ENCODE measurements at regions not wholly inside any gene's neighbourhood (a gene's known extent, or its start where the extent isn't known, plus 50 kb on each side); places are given as distances from the start of the nearest gene placed in this dataset.

DNA sequence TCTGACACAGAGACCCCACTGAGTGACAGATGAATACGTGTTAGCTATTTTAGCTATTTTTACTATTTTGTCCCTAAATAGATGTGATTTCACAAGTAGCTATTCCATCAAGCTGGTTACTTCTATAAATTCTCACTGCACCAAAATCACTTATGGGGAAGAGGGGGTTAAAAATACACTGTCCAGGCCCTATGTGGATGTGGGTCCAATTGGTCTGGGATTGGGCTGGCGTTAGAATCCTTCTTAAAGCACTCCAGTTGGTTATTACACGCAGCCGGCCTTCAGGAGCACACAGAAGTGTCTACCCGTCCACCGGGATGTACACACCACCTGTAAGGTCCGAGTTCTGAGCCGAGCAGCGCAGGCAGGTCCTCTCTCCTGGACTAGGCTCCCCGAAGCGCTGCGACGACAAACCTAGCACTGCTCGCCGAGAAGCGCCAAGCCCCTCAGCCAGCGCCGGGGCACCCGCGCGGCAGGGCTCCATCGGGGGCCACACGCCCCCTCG, 222.3 kb upstream of the MKLN1 start:
- TF ChIP-seq ZNF624 (tag by site-specific recombination; IDR thresholded peaks at IDR 0.05) (no peak), KLF8 (tag by site-specific recombination; IDR thresholded peaks at IDR 0.05) (no peak), ZNF473 (tag by site-specific recombination; IDR thresholded peaks at IDR 0.05) (no peak), KLF10 (tag by site-specific recombination; IDR thresholded peaks at IDR 0.05) (no peak), ZNF707 (tag by site-specific recombination; IDR thresholded peaks at IDR 0.05) (no peak), ZXDB (tag by site-specific recombination; IDR thresholded peaks at IDR 0.05) (no peak), ZNF76 (tag by site-specific recombination; IDR thresholded peaks at IDR 0.05; ENCODE audit: borderline replicate concordance, low read depth) (no peak), GLIS2 (tag by site-specific recombination; IDR thresholded peaks at IDR 0.05) (peak; percentile 35; the same call in 1 of the 2 replicates), ZNF664 (tag by site-specific recombination; IDR thresholded peaks at IDR 0.05) (no peak), ZEB2 (tag by site-specific recombination; IDR thresholded peaks at IDR 0.05) (peak; percentile 38; the same call in 1 of the 2 replicates), SCRT2 (tag by site-specific recombination; IDR thresholded peaks at IDR 0.05) (peak; percentile 62), ZNF274 (IDR thresholded peaks at IDR 0.05; ENCODE audit: low read length) (no peak), ZNF274 (tag by site-specific recombination; IDR thresholded peaks at IDR 0.05; ENCODE audit: borderline replicate concordance) (no peak), ZNF600 (tag by site-specific recombination; IDR thresholded peaks at IDR 0.05) (0 out of 2 replicates have a peak, but pooled peaks have one; percentile 22), ZBTB8A (tag by site-specific recombination; IDR thresholded peaks at IDR 0.05) (peak; percentile 74), ZFP37 (tag by site-specific recombination; IDR thresholded peaks at IDR 0.05) (no peak), ZIC2 (tag by site-specific recombination; IDR thresholded peaks at IDR 0.05) (peak; percentile 44), ZNF341 (tag by site-specific recombination; IDR thresholded peaks at IDR 0.05; ENCODE audit: low read depth) (peak; percentile 33; the same call in 1 of the 2 replicates), ZNF521 (tag by site-specific recombination; IDR thresholded peaks at IDR 0.05) (no peak), ZNF658 (tag by site-specific recombination; IDR thresholded peaks at IDR 0.05) (no peak), SCRT1 (tag by site-specific recombination; IDR thresholded peaks at IDR 0.05; ENCODE audit: borderline replicate concordance) (no peak), ZNF747 (tag by site-specific recombination; IDR thresholded peaks at IDR 0.05) (no peak), ZNF394 (tag by site-specific recombination; IDR thresholded peaks at IDR 0.05; ENCODE audit: borderline replicate concordance) (no peak), ZNF549 (tag by site-specific recombination; IDR thresholded peaks at IDR 0.05) (no peak)
- TF ChIP-seq, protein P1, sequence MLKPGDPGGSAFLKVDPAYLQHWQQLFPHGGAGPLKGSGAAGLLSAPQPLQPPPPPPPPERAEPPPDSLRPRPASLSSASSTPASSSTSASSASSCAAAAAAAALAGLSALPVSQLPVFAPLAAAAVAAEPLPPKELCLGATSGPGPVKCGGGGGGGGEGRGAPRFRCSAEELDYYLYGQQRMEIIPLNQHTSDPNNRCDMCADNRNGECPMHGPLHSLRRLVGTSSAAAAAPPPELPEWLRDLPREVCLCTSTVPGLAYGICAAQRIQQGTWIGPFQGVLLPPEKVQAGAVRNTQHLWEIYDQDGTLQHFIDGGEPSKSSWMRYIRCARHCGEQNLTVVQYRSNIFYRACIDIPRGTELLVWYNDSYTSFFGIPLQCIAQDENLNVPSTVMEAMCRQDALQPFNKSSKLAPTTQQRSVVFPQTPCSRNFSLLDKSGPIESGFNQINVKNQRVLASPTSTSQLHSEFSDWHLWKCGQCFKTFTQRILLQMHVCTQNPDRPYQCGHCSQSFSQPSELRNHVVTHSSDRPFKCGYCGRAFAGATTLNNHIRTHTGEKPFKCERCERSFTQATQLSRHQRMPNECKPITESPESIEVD (tag by site-specific recombination; IDR thresholded peaks at IDR 0.05), result no peak
- TF ChIP-seq, protein P2, sequence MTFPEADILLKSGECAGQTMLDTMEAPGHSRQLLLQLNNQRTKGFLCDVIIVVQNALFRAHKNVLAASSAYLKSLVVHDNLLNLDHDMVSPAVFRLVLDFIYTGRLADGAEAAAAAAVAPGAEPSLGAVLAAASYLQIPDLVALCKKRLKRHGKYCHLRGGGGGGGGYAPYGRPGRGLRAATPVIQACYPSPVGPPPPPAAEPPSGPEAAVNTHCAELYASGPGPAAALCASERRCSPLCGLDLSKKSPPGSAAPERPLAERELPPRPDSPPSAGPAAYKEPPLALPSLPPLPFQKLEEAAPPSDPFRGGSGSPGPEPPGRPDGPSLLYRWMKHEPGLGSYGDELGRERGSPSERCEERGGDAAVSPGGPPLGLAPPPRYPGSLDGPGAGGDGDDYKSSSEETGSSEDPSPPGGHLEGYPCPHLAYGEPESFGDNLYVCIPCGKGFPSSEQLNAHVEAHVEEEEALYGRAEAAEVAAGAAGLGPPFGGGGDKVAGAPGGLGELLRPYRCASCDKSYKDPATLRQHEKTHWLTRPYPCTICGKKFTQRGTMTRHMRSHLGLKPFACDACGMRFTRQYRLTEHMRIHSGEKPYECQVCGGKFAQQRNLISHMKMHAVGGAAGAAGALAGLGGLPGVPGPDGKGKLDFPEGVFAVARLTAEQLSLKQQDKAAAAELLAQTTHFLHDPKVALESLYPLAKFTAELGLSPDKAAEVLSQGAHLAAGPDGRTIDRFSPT (tag by site-specific recombination; IDR thresholded peaks at IDR 0.05), result no peak
- TF ChIP-seq, protein P3, sequence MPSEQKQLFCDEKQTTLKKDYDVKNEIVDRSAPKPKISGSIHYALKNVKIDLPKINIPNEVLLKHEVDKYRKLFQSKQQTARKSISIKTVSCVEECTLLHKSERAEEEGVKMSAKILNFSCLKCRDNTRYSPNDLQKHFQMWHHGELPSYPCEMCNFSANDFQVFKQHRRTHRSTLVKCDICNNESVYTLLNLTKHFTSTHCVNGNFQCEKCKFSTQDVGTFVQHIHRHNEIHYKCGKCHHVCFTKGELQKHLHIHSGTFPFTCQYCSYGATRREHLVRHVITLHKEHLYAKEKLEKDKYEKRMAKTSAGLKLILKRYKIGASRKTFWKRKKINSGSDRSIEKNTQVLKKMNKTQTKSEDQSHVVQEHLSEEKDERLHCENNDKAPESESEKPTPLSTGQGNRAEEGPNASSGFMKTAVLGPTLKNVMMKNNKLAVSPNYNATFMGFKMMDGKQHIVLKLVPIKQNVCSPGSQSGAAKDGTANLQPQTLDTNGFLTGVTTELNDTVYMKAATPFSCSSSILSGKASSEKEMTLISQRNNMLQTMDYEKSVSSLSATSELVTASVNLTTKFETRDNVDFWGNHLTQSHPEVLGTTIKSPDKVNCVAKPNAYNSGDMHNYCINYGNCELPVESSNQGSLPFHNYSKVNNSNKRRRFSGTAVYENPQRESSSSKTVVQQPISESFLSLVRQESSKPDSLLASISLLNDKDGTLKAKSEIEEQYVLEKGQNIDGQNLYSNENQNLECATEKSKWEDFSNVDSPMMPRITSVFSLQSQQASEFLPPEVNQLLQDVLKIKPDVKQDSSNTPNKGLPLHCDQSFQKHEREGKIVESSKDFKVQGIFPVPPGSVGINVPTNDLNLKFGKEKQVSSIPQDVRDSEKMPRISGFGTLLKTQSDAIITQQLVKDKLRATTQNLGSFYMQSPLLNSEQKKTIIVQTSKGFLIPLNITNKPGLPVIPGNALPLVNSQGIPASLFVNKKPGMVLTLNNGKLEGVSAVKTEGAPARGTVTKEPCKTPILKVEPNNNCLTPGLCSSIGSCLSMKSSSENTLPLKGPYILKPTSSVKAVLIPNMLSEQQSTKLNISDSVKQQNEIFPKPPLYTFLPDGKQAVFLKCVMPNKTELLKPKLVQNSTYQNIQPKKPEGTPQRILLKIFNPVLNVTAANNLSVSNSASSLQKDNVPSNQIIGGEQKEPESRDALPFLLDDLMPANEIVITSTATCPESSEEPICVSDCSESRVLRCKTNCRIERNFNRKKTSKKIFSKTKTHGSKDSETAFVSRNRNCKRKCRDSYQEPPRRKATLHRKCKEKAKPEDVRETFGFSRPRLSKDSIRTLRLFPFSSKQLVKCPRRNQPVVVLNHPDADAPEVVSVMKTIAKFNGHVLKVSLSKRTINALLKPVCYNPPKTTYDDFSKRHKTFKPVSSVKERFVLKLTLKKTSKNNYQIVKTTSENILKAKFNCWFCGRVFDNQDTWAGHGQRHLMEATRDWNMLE (tag by site-specific recombination; conservative IDR thresholded peaks at IDR 0.05; ENCODE audit: low read depth), result no peak
- peak overlapping the region; percentile 27; the same call in 1 of the 2 replicates for H3K27ac ChIP-seq (ENCODE audit: extremely low read depth, low read depth, low read length)
- peaks cover 0 to 5% of the 10 kb centered on the region in 2 experiments; a peak in 1 of 3 replicates for H3K36me3 ChIP-seq (ENCODE audit: control insufficient read depth in 2 of 2, insufficient read depth in 1 of 2, low read length in 2 of 2)
- ChIA-PET POLR2A (no interaction called here), CTCF (no interaction called here)
- no peaks in the 10 kb centered on the region for H3K9me3 ChIP-seq (ENCODE audit: control insufficient read depth, insufficient read depth, low read depth, low read length)
- no peaks in the 10 kb centered on the region for H3K4me1 ChIP-seq (ENCODE audit: control insufficient read depth, insufficient read depth, low read length)
- H3K4me3 ChIP-seq (ENCODE audit: low read depth, low read length), result peak overlapping the region; percentile 58

All from HEK293 (cell line).